HFF-Myc (cell line): ENCODE measurements at regions not wholly inside any gene's neighbourhood (a gene's known extent, or its start where the extent isn't known, plus 50 kb on each side); places are given as distances from the start of the nearest gene placed in this dataset.

ENCODE experiments used
- DNase-seq: peaks from one replicate; pipeline ENCODE4 v3.0.0-alpha.2; 2011; ENCODE audit warnings: low read depth; ENCODE audit errors: extremely low read depth
- H3K4me3 ChIP-seq: replicated peaks from 2 replicates; pipeline ENCODE4 v1.5.1; 2011; ENCODE audit warnings: low read depth, mild to moderate bottlenecking, control low read depth, low read length
- TF ChIP-seq, protein P1 (sequence below): IDR thresholded peaks from 2 replicates; pipeline ENCODE4 v1.5.1; 2012; ENCODE audit warnings: mild to moderate bottlenecking, low read depth, low read length, control low read depth; ENCODE audit errors: missing control alignments

- TF ChIP-seq, protein P1, sequence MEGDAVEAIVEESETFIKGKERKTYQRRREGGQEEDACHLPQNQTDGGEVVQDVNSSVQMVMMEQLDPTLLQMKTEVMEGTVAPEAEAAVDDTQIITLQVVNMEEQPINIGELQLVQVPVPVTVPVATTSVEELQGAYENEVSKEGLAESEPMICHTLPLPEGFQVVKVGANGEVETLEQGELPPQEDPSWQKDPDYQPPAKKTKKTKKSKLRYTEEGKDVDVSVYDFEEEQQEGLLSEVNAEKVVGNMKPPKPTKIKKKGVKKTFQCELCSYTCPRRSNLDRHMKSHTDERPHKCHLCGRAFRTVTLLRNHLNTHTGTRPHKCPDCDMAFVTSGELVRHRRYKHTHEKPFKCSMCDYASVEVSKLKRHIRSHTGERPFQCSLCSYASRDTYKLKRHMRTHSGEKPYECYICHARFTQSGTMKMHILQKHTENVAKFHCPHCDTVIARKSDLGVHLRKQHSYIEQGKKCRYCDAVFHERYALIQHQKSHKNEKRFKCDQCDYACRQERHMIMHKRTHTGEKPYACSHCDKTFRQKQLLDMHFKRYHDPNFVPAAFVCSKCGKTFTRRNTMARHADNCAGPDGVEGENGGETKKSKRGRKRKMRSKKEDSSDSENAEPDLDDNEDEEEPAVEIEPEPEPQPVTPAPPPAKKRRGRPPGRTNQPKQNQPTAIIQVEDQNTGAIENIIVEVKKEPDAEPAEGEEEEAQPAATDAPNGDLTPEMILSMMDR = no peak
Measured at GRCh38 chr6:71203206-71203605, 85.4 kb upstream of the OGFRL1 start.

DNA sequence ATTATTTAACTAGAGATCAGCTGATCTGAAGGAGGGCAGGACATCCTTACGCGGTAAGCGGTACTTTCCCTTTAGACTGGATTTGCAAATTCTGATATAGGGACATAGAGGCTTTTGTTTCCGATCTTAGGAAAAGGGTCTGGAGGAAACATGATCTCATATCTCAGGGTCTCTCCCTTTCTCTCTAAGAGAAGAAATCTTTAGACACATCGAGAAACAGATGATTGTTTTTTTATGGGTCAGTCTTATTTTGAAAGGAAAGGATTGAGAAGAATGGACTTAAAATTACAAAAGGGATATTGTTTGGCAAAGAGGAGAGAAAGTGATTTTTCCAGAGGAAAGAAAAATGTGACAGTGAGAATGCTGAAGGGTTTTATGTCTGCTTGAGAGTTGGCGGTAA, 83.9 kb upstream of the OGFRL1 start:
- TF ChIP-seq, protein P1 = no peak
- no peak overlapping the region for H3K4me3 ChIP-seq
- DNase-seq = no peak

More at GRCh38 chr6:71203206-71203605, 85.4 kb upstream of the OGFRL1 start:
- no peak for DNase-seq
- H3K4me3 ChIP-seq = no peak overlapping the region

DNA sequence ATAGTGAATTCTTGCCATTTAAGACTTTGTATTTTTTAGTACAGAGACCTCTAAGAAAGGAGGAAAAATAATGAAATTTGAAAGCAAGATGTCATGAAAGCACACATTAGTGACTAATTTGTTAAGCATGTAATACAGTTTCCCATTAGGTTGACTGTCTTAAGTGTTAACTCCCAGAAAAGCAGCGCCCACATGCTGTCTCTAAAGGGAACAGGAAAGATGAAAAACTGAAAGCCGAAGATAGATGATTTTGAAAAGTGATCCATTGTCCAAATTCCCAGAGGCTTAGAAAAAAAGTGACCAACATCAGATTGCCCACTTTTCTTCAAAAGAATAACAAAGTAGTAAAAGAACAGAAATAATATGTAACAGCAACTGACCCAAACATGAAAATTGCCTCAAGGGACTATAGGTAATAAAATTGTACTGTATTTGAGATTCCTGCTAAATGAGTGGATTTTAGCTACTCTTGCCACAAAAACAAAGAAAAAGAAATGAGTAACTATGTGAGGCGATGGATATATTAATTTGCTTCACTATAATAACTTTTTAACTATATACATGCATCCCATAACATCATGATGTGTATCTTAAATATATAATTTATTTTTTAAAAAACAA, 83.2 kb upstream of the OGFRL1 start:
- TF ChIP-seq, protein P1 = no peak
- H3K4me3 ChIP-seq = no peak overlapping the region
- no peak for DNase-seq

DNA sequence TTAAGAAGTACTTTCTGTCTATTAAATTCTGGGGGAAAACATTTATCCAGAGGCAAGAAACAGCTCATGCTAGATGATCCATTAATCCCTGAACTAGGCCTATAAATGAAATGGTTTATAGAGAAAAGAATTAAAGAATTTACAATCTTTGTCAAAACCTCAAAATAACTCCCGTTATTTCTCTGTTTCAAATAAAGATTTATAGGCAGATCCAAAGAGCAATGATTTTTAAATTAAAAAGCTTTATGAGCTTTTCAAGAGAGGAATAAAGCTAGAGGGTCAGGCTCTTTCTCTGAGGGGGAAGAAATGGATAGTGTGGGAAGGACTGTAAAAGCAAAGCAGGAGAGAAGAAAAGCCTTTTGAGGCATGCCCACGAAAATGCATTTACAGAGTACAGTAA, 82.5 kb upstream of the OGFRL1 start:
- no peak overlapping the region for H3K4me3 ChIP-seq
- TF ChIP-seq, protein P1 = no peak

DNA sequence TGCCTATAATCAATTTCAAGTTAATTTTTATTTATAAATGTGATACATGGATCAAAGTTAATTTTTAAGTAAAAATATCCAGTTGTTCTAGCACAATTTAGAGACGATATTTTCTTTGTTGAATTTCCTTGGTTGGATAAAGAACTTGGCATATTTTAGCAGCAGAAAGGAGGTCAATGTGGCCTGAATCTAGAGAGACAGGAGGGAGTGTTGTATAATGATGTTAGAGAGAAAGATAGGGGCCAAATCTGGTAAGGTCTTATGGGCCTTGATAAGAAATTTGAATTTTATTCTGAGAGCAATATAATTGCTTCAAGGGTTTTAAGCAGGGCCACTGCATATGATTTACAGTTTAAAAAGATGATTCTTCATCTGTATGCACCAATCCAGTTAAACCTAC, 79.4 kb upstream of the OGFRL1 start:
- no peak overlapping the region for H3K4me3 ChIP-seq
- no peak for DNase-seq
- TF ChIP-seq, protein P1 = no peak

More for the DNA sequence above, 82.5 kb upstream of the OGFRL1 start:
- DNase-seq = no peak

DNA sequence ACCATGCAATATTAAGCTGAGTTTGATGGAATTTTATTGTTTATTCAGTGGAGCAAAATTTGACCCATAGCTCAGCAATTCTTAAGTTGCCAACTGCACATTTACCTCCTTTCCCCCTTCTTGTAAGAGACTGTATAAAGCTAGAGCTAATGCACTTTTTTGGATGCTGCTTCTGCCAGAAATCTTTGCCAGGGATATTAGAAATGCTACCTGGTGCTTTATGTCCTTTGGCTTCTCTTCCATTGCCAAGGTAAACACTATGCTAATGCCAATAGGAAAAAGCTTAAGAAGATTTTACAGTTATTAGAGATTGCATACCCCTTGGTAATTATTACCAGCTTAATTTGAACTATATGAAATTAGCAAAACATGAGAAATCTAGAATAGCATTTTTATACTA, 79.0 kb upstream of the OGFRL1 start:
- TF ChIP-seq, protein P1 = no peak
- no peak for DNase-seq
- H3K4me3 ChIP-seq = no peak overlapping the region

- TF ChIP-seq, protein P1 = no peak
- no peak for DNase-seq
- H3K4me3 ChIP-seq = no peak overlapping the region
Measured at GRCh38 chr6:71211799-71212198, 76.8 kb upstream of the OGFRL1 start.
